OCI-LY3 (cell line): ENCODE measurements at regions not wholly inside any gene's neighbourhood (a gene's known extent, or its start where the extent isn't known, plus 50 kb on each side); places are given as distances from the start of the nearest gene placed in this dataset.

ENCODE experiments used
- H2AFZ ChIP-seq: fragments of 200-600, 300-600 bp; shearing (Covaris generic); 2 replicates; pipeline ENCODE4 v1.6.0; 2014; ENCODE audit warnings: antibody characterized with exemption, low read depth, low read length
- H3K27ac ChIP-seq: fragments of 200-600, 300-600 bp; sonication (generic); 2 replicates; pipeline ENCODE4 v1.5.1; 2014; ENCODE audit warnings: mild to moderate bottlenecking, low read length, moderate library complexity, mixed read lengths
- H3K27me3 ChIP-seq: fragments of 200-600, 300-600 bp; sonication (generic); 2 replicates; pipeline ENCODE4 v1.6.1; 2014; ENCODE audit warnings: low read depth, low read length, mixed read lengths
- H3K36me3 ChIP-seq: fragments of 200-600, 300-600 bp; sonication (generic); replicated peaks from 2 replicates; pipeline ENCODE3; 2014; ENCODE audit warnings: low read depth, low read length, mixed read lengths
- H3K4me1 ChIP-seq: fragments of 300-600, 200-600 bp; sonication (generic); 2 replicates; pipeline ENCODE4 v1.6.1; 2014; ENCODE audit warnings: low read length, mixed read lengths
- H3K4me2 ChIP-seq: fragments of 200-600, 300-600 bp; sonication (generic); 2 replicates; pipeline ENCODE4 v1.6.1; 2014; ENCODE audit warnings: low read length, mixed read lengths
- H3K4me3 ChIP-seq: fragments of 300-600, 200-600 bp; sonication (generic); 2 replicates; pipeline ENCODE4 v1.5.1; 2014; ENCODE audit warnings: antibody characterized with exemption, mild to moderate bottlenecking, low read length, moderate library complexity
- H3K79me2 ChIP-seq: fragments of 300-600, 200-600 bp; shearing (Covaris generic); 2 replicates; pipeline ENCODE4 v1.6.1; 2014; ENCODE audit warnings: mild to moderate bottlenecking, low read length, mixed read lengths
- H3K9ac ChIP-seq: fragments of 300-600, 200-600 bp; shearing (Covaris generic); 2 replicates; pipeline ENCODE4 v1.6.0; 2014; ENCODE audit warnings: mild to moderate bottlenecking, low read length, moderate library complexity
- H3K9me3 ChIP-seq: fragments of 200-600, 300-600 bp; shearing (Covaris generic); 2 replicates; pipeline ENCODE4 v1.6.1; 2014; ENCODE audit warnings: low read length, mixed read lengths; ENCODE audit not compliant: insufficient read depth
- H4K20me1 ChIP-seq: fragments of 200-600, 300-600 bp; sonication (generic); 2 replicates; pipeline ENCODE4 v1.6.1; 2016; ENCODE audit warnings: low read length, mixed read lengths; ENCODE audit not compliant: insufficient read depth
- EZH2phosphoT487 ChIP-seq: fragments of 200-600 bp; shearing (Covaris generic); IDR thresholded peaks from 2 replicates; pipeline ENCODE4 v1.6.1; 2018; ENCODE audit warnings: antibody characterized with exemption, mixed run types, low read depth
- TF ChIP-seq, protein P1 (sequence below): fragments of 200-600, 300-600 bp; sonication (generic); IDR thresholded peaks from 2 replicates; pipeline ENCODE4 v1.5.1; 2014; ENCODE audit warnings: antibody characterized with exemption, low read length, low read depth

DNA sequence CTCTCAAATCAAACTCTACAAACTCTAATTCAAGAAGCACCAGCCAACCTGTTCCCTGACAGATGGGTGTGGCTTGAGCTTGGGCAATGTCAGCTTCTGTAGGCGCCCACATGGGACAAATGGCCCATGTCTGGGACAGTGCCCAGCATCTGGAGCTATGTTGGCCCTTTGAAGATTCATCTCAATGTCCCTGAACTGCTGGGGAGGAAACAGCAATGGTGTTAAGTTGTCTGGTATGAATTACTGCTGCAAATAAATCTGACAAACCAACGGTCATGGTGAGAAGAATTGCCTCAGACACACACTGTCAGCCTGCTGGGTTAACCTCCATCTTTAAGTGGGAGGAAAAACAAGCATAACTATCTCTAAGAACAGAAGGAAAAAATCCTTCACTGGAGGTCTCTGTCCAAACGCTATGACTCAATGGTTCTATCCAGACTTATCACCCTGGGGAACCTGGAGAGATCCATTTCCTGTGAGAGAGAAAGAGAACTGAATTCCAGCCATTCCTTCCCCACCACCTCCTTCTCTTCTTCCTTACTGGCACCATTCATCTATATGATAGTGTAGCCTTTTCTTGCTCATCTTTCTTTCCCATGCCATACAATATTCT is 274.9 kb downstream of the CDH26 start:
- no peaks in the 10 kb centered on the region for H4K20me1 ChIP-seq
- peaks cover 21% of the 10 kb centered on the region for H3K27me3 ChIP-seq
- H3K9me3 ChIP-seq: no peaks in the 10 kb centered on the region
- H3K4me1 ChIP-seq: 0 out of 2 replicates have a peak, but pooled peaks cover 2% of the 10 kb centered on the region
- H3K36me3 ChIP-seq: no peaks in the 10 kb centered on the region
- H3K79me2 ChIP-seq: no peaks in the 10 kb centered on the region
- H3K9ac ChIP-seq: no peak overlapping the region
- TF ChIP-seq, protein P1, sequence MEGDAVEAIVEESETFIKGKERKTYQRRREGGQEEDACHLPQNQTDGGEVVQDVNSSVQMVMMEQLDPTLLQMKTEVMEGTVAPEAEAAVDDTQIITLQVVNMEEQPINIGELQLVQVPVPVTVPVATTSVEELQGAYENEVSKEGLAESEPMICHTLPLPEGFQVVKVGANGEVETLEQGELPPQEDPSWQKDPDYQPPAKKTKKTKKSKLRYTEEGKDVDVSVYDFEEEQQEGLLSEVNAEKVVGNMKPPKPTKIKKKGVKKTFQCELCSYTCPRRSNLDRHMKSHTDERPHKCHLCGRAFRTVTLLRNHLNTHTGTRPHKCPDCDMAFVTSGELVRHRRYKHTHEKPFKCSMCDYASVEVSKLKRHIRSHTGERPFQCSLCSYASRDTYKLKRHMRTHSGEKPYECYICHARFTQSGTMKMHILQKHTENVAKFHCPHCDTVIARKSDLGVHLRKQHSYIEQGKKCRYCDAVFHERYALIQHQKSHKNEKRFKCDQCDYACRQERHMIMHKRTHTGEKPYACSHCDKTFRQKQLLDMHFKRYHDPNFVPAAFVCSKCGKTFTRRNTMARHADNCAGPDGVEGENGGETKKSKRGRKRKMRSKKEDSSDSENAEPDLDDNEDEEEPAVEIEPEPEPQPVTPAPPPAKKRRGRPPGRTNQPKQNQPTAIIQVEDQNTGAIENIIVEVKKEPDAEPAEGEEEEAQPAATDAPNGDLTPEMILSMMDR: no peak
- TF ChIP-seq EZH2phosphoT487: no peak
- H2AFZ ChIP-seq: no peak overlapping the region
- no peak overlapping the region for H3K27ac ChIP-seq
- H3K4me2 ChIP-seq: no peak overlapping the region
- H3K4me3 ChIP-seq: no peak overlapping the region

DNA sequence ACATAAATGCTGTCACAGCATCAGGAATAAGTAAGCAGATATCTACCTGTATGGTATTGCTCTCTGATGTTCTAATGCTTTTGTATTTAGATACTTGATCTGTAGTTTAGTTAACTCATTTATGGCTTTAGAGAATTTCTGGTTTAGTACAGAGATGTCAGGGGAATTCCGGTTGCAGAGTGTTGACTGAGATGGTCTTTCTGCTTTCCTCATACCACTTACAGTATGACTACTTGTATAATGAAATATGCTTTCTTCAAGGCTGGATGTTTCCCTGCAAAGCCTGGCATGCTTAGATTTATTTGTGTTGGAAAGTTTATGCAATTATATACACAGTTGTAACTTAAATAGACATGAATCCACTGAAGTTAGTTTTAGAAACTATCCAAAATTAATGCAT is 278.4 kb downstream of the CDH26 start:
- H3K36me3 ChIP-seq: no peaks in the 10 kb centered on the region
- no peaks in the 10 kb centered on the region for H3K9me3 ChIP-seq
- H3K4me3 ChIP-seq: no peak overlapping the region
- no peak overlapping the region for H3K4me2 ChIP-seq
- no peak overlapping the region for H3K27ac ChIP-seq
- H3K79me2 ChIP-seq: no peaks in the 10 kb centered on the region
- peaks cover 25% of the 10 kb centered on the region for H3K27me3 ChIP-seq
- no peak overlapping the region for H3K9ac ChIP-seq
- no peaks in the 10 kb centered on the region for H4K20me1 ChIP-seq
- H3K4me1 ChIP-seq: no peaks in the 10 kb centered on the region
- no peak overlapping the region for H2AFZ ChIP-seq
- TF ChIP-seq EZH2phosphoT487: no peak
- TF ChIP-seq, protein P1: no peak

DNA sequence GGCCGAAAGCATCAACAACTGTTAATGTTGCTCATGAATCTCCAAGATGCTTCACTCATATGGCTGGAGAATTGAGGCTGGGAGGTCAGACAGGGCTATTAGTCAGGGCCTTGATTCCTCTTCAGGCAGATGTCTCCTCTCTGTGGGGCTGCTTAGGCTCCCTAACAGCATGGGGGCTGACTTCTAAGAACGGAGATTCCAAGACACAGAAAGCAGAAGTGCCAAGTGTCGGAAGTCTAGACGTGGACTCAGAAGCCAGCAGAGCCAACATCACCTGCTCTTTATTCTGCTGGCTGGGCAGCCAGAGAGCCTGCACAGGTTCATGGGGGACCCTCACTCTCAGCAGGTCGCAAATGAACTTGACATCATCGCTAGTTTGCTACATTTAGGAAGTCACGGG is 279.8 kb downstream of the CDH26 start:
- H3K4me2 ChIP-seq: no peak overlapping the region
- no peak overlapping the region for H3K27ac ChIP-seq
- TF ChIP-seq EZH2phosphoT487: no peak
- TF ChIP-seq, protein P1: no peak
- H4K20me1 ChIP-seq: no peaks in the 10 kb centered on the region
- no peaks in the 10 kb centered on the region for H3K9me3 ChIP-seq
- no peaks in the 10 kb centered on the region for H3K4me1 ChIP-seq
- no peaks in the 10 kb centered on the region for H3K79me2 ChIP-seq
- no peak overlapping the region for H2AFZ ChIP-seq
- H3K4me3 ChIP-seq: no peak overlapping the region
- peaks cover 25% of the 10 kb centered on the region for H3K27me3 ChIP-seq
- H3K36me3 ChIP-seq: no peaks in the 10 kb centered on the region
- H3K9ac ChIP-seq: no peak overlapping the region

DNA sequence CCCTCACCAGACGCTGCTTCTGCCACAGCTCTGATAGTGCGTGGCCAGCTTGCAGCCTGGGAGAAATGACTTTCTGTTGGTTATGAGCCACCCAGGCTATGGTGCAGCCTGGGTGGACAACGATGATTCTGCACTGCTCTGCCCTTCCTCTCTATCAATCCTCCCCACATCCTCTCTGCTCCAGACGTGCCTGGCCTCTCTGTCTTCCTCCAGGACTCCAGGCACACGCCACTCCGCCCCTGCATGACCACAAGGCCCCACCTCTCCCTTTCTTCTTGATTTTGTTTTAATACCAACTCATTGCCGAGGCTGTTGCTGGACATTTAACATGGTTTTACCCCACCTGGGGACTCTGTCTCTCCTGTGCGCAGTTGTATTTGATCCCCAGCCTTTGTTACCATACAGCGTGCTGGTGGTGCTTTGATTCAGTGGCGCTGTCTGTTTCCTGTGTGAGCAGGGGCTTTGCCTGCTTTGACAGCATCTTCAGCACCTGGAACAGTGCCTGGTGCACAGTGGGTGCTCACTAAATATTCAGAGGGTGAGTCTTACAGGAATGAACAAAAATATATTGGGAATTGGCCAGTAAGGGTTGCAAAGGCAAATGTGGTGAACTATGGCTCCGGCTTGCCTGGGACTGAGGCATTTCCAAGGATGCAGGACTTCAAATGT is 280.9 kb downstream of the CDH26 start:
- Histone ChIP-seq H3K4me2 (no peak overlapping the region), H4K20me1 (no peaks in the 10 kb centered on the region; the same call in 1 of the 2 replicates), H3K36me3 (no peaks in the 10 kb centered on the region), H3K9ac (no peak overlapping the region), H3K79me2 (no peaks in the 10 kb centered on the region), H3K4me1 (no peaks in the 10 kb centered on the region), H3K9me3 (no peaks in the 10 kb centered on the region), H3K27ac (no peak overlapping the region), H3K27me3 (peaks cover 25% of the 10 kb centered on the region), H2AFZ (no peak overlapping the region), H3K4me3 (no peak overlapping the region)
- TF ChIP-seq EZH2phosphoT487: no peak
- TF ChIP-seq, protein P1: no peak
